Stimulated activated CD8-positive, alpha-beta memory T cell treated with anti-CD3 and anti-CD28 coated beads, Interleukin-15, amount 100 ng/mL, for 1 hour (primary cell): ENCODE measurements at regions not wholly inside any gene's neighbourhood (a gene's known extent, or its start where the extent isn't known, plus 50 kb on each side); places are given as distances from the start of the nearest gene placed in this dataset.

Source experiments
- DNase-seq: peaks from one replicate; pipeline ENCODE4 v3.0.0-alpha.2; 2020; ENCODE audit warnings: low read depth

DNA sequence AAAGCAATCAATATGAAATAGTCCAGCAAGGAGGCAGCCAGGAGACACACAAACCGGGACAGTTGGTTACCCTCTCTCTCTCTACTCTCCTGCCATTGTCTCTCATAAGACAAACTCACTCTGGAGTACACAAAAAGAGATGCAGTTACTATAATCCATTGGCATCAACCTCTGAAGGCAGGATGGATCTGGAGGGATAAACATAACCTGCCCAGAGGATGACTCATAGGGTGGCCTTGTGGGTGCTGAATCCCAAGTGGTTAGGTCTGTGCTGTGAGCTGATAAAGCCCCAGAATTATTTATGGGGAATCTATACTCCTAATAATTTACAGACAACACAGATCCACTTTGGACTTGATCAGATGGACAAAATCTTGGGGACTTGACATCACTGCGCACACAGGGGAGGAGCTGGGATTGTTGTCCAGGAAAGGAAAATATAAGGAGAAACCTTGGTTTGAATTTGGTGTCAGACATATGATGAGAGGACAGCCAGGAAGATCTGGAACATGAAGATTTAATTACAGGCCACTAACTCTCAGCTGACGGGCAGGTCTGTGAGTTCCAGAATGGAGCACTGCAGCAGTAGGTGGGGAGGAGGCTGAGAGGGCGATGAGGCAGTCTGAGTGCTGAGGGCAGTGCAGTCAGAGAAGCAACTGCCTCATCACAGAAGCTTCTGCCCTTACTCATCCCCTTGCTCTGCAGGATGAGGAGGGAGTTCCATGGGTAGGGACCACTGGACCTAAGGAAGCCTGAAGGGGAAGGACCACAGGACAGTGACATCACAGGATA lies 113.9 kb upstream of the PRSS58 start:
- no peak for DNase-seq

DNA sequence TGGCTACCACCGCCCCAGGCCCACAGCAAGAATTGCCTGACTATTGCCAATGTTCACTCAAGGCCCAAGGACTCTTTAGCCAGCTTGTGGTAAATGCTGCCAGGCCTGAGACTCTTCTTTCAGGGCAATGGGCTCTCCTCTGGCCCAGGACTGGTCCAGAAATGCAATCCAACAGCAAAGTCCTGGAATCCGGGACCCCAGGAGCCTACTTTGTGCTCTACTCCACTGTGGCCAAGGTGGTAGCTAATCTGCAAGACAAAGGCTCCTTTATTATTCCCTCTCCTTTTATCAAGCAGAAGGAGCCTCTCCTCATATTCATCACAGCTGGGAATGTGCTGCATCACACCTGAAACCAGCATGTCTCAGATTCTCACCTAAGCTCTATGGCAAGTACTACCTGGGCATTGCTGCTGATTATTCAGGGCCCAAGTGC lies 107.6 kb upstream of the PRSS58 start:
- DNase-seq: no peak

DNA sequence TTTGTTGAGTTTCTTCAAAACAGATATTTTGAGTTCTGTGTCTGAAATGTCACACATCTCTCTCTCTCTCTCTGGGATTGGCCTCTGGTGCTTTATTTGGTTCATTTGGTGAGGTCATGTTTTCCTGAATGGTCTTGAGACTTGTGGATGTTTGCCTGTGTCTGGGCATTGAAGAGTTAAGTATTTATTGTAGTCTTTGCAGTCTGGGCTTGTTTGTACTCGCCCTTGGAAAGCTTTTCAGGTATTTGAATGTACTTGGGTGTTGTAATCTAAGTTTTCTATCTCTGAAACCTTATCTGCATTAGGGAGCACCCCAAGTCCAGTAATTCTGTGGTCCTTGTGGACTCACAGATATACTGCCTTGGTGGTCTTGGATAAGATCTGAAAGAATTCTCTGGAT lies 106.7 kb upstream of the PRSS58 start:
- DNase-seq: no peak

DNA sequence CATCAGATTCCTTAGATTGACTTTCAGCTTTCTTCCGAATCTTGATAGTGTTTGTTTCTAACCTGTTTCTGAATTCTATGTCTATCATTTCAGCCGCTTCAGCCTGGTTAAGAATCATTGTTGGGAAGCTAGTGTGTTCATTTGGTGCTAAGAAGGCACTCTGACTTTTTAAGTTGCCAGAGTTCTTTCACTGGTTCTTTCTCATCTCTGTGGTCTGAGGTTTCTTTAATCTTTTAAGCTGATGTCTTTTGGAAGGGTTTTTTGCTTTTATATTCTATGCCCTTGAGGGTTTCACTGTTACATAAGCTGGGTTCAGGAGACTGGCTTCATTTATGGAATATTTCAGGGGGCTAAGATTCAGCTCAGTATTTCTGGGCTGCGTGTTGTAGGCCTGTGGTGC lies 104.5 kb upstream of the PRSS58 start:
- DNase-seq: no peak

DNA sequence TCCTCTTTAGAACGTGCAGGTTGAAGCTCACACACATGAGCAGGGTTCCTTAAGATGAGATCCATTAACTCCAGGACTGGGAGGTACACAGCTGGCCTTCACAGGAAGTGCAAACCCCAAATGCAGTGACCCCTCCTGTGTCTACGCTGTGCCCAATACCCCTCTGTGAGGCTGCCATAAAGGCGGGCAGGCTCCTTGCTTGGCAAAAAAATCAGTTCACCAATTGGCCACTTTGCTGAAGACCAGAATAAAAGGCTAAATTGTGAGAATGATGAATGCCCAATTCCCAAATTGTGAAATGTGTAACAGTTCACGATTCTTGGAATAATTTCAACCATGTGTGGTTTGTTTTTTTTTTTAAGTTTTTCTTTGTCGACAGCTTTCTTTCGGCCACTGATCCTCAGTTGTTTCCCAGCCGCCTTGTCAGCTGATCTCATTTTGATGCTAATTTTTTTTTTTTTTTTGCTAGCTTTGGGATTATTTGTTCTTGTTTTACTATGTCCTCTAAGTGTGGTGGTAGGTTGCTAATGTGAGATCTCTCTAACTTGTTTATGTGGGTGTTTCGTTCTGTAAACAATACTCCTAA lies 101.9 kb upstream of the PRSS58 start:
- DNase-seq: no peak

DNA sequence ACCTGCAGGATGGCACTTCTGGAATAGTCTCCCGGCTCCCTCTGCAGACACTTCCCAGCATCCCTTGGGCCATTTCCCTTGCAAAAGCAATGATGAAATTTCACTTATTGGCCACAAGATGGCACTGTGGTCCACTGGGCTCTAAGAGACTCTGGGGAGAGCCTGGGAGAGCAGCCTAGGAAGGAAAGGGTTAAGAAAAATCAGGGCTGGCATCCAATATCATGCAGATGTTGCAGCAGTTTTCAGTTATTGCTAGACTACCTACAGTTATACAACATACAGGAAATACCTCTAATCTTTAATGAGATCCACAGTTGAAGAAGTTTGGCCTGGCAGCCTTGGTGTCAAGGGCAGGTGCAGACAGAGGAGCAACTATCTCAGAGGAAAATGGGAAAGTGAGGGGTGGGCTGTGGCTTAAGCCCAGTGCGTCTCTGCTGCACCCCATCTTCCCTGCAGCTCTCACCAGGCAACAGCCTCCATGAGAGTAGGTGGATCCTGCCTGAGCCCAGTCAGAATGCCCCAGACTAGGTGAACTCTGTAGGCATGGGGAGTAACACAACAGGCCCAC lies 100.2 kb upstream of the PRSS58 start:
- no peak for DNase-seq

DNA sequence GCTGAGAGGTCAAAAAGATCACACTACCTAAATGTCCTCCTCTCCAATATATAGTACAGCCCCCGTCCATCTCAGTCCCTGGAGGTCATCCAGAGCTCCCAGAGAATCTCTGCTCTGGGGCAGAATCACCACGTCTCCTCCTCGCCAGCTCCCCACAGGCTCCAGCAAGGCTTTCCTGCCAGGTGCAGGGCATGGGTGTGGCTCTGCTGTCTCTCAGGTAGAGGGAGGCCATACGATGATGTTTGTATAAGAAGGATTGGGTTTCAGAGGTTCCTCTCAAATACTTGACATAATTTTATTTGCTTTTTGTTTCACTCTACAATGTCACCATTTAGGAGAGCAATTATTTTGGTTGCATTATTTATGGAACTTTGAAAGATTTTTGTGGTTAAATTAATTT lies 98.3 kb upstream of the PRSS58 start:
- no peak for DNase-seq

DNA sequence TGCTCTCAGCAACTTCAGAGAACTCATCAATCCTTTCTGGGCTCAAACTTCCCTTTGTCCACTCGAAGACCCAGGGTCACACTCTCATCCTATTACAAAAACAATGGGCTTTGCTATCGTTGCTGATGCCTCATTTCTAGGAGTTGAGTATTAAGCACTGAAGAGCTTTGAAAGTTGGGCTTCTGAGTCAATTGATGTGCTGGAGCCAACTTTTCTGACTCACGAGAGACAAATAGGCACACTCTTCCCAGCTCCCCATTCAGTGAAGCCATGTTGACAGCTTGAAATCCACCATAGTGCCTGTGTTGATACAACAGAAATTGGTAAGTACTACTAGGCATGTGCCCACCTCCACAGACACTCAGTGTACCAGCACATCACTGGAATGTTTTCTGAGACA lies 97.5 kb upstream of the PRSS58 start:
- DNase-seq: no peak

DNA sequence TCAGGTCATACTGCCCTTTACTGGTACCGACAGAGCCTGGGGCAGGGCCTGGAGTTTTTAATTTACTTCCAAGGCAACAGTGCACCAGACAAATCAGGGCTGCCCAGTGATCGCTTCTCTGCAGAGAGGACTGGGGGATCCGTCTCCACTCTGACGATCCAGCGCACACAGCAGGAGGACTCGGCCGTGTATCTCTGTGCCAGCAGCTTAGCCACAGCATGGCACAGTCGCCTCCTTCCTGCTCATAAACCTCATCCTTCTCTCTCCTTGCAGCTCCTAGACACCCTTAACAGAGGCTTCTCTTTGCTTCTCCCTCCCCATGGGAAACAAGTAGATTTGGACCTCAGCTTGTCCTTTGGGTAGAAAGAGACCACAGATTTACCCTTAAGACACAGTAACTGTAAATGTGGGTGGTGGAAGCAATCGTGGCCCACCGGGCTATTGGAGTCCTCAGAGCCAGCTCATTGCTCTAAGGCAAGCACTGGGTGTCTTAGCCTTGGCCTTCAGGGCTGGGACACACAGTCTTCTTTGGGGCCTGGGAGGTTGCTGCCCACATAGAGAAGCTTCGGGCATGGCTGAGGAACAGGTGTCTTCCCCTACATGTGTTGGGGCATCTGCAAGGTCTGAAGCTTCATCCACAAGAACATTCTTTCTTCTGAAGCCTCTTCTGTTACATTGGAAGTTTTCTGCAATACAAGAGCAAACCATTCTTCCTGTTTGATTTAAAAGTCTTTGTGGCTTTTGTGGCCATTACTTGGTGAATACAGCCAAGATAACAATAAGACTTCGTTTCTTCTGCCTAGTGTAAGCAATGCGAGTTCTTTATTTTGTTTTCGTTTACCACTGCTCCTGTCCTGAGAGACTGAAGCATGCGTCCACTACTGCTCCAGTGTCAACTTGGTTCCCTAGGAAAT lies 95.5 kb upstream of the PRSS58 start:
- no peak for DNase-seq

DNA sequence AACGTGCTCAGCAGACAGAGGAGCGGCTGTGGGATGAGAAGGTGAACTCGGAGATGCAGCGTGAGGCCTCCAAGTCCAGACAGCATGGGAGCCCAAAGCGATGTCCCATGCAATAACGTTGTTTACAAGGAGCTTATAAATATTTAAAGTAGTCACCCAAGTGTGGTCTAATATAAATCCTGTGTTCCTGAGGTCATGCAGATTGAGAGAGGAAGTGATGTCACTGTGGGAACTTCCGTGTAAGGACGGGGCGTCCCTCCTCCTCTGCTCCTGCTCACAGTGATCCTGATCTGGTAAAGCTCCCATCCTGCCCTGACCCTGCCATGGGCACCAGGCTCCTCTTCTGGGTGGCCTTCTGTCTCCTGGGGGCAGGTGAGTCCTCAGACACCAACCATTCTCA lies 94.7 kb upstream of the PRSS58 start:
- no peak for DNase-seq

DNA sequence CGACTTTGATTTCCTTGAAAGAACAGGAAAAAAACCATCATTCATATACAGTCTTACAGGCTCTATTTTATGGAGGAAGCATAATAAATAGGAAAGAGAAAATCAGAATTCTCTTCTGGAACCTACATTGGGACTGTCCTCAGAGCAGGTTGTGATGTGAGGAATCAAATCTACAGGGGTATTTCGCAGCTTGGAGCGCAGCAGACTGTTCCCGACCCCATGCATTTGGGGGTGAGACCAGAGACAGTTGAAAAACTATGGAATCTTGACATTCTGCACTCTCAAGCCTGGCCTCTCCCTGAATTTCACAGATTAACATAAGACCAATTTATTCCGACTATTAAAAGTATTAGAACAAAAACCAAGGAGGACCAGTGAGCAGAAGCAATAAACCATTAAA lies 93.3 kb upstream of the PRSS58 start:
- no peak for DNase-seq

DNA sequence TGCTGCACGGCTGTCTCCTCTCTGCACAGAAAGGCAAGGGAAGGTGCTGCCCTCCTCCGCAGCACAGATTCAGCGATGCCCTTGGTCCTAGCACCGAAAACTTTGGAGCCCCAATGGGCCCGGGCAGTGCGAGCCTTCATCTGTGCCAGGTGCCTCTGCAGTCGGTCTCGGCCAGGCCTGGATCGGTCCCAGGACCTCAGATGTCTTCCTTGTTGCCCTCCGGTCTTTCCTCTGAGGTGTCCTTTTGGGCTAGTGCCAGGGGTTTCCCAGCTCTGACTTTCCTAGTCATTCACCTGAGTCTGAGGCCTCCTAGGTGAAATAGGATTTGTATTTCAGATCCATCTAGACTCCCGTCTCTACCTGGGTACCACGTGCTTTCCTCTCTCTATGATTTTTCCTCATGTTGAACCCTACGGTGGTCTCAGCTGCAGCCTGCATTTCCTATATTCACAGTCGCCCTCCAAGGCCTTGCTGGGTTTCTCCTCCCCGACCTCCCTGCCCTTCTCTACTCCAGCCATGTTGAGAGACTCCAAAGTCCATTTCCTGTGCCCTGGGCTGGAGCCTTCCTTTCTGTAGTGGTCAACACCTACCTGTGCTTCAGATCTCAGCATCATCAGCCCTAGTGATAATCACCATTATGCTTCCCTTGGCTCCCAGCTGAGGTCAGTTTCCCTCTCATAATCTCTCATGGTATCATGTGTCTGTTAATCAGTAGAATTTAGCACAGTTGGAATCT lies 92.0 kb upstream of the PRSS58 start:
- DNase-seq: no peak

DNA sequence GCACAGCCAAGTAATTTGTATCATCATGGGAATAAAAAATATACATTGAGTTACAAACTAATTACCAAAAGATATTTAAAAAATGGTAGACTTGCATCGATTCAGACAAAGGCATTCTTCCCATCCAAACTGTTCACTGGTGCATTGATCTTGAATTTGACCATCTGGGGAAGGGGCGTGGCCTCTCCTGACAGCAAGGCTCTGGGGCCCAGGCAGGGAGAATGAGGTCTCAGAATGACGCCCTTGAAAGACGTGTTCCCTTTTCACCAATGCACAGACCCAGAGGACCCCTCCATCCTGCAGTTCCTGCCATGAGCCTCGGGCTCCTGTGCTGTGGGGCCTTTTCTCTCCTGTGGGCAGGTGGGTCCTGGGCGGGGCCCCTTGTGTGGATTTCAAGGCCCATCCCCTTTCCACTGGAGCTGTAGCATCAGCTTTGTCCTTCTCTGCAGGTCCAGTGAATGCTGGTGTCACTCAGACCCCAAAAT lies 91.1 kb upstream of the PRSS58 start:
- DNase-seq: no peak

DNA sequence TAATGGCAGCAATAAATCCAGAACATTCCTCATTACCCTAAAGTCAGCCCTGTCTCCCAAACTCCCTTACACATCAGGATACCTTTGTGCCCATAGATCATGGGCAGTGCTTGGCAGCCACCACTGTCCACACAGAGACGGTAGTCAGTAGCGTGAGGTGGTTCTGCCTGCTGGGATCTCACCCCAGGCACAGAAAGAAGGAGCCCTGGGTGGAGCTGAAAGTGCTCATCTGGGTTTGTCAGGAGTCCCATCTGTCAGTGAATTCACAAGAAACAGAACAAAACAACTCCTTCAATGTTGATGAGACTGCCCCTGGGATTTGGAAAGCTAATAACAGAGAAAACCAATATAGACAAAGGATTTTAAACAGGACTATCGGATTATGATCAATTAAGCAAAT lies 90.2 kb upstream of the PRSS58 start:
- DNase-seq: no peak

DNA sequence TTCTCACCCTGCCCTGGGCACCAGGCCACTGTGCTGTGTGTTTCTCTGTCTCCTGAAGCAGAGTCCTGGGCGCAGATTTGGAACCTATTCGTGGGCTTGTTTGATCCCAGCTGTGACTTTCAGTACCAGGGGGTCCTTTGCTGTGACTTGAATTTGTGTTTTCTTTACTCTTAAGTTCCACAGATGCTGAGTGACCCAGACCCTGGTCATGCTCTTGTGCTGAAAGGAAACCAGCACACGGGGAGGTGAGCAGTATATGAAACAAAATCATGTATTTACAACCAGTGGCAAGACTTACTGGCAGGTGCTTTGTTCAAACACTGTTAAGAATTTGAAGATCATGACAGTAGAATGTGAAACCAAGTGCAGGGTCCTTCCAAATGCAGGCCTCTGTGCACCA lies 89.2 kb upstream of the PRSS58 start:
- no peak for DNase-seq

DNA sequence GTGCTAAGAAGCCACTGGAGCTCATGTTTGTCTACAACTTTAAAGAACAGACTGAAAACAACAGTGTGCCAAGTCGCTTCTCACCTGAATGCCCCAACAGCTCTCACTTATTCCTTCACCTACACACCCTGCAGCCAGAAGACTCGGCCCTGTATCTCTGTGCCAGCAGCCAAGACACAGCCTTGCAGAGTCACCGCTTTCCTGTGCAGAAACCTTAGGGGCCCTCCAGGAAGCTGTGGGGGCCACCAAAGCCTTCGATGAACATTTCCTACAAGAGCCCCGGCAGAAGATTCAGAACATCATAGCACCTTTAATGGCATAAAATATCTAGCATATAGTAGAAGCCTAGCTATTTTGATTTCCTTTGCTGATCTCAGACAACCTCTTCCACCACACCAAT lies 88.0 kb upstream of the PRSS58 start:
- no peak for DNase-seq

DNA sequence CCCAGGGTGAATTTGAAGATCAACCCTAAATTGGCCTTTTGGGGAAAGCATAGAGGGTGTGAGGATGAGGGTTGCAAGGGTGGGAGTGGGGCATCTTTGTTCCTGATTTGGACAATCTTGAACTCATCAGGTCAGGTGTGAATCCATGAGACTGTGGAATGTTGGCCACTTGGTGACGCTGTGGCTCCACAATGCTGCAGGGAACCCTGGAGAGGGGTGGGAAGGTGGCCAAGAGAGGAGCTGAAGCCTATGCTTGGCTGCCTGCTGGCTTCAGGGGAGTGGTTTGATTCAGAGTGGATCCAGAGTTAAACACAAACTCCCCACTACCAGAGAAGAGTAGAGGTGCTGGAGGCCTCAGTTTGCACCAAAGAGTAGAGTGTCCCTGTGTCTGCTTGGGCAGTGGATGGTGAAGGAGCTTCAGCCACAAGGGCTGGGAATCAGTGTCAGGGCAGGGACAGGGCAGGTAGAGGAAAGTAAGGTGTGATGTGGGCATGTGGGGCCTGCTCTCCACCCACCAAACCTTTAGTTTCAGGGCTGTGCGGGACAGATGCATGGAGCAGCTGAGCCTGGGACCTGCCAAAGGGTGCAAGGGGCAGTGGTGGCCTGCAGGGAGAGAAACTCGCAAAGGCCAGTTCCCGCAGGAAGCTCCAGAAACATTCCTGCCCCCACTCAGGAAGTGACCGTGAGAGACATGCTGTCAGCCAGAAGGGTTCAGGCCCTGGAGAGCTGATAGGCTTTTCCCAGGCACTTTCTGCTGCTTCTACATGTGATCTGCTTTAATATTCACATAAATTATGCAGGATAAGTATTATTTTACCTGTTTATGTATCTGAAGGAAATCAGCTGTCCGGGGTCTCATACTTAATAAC lies 81.0 kb upstream of the PRSS58 start:
- DNase-seq: no peak

DNA sequence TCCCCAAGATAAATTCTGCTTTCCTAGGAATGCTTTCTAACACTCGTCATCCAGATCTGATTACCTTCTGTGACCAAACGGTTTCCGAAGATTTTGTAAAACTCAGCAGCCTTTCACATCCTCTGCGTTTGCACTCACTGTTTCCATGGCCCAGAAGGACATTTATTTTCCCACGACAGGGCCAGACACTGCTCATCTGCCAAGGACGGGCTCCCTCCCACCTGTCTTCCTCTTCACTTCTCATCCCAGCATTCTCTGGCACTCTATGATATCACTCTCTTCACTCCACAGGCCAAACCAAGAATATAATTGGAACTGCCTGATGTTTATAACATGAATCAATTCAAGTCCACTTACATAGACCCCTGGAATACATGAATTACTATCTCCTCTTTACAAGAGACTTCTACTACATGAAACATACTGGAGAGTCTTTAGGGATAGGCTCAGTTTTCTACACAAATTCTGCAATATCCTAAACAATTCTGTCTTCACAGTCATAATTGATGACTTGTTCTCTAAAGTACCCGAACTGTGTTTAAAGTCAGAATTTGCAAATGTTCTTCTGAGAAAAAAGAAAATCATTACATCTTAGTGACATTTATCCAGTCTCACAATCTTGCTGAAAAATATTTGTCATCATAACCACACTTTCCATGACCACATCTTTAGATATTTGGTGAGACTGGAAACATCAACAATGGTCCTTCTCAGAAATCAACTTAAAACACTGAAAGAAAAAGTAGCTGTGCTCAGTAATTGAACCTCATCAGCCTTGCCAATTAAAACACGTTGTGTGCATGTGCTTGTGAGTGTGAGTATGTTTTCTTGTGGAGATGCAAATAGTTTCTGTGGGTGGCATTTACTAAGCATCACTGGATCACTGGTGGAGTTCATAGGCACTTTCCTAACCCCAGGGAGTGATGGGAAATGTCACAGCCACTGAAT lies 79.5 kb upstream of the PRSS58 start:
- no peak for DNase-seq

DNA sequence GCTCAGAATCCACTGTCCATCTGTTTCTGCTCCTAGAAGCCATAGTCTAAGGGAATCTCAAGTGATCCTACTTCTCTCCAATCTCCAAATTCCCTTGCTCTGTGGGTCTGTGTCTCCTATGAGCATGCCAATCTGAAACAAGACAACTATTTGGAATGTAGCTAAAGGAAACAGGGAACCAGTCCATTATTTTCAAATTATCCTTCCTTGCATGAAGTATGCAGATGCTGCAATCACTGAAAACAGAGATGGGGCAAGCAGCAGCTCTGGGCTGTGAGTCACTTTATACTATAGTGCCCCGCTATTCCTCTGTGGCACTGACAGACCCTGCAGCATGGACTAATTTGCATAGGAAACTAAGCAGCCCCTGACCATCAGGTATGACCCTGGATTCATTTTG lies 76.9 kb upstream of the PRSS58 start:
- no peak for DNase-seq

DNA sequence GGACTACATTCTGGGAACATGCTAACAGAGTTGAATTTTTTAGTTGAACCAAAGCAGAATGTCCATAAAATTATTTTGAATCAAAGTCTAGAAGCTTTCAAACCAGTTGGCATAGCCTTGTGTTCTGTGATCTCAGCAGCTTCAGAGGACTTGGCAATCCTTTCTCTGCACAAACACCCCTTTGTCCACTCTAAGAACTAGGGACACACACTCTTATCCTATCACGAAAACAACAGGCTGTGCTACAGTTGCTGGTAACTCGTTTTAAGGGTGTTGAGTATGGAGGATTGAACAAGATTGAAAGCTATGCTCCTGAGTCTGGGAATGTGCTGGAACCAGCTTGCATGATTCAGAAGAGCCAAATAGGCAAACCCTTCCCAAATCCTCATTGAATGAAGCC lies 76.4 kb upstream of the PRSS58 start:
- no peak for DNase-seq
